H1 (cell line): ENCODE measurements at regions not wholly inside any gene's neighbourhood (a gene's known extent, or its start where the extent isn't known, plus 50 kb on each side); places are given as distances from the start of the nearest gene placed in this dataset.

Source experiments
- CTCF ChIA-PET: fragments of 300-600 bp; sonication (Branson Sonifier 250); formaldehyde crosslinking; loops from one replicate; lab custom pipeline; 2021; ENCODE audit not compliant: partially characterized antibody; lab: Charles Lee
- POLR2A ChIA-PET: fragments of 300-600 bp; sonication (Branson Sonifier 250); formaldehyde crosslinking; loops from one replicate; lab custom pipeline; 2021; ENCODE audit warnings: inconsistent platforms; ENCODE audit not compliant: partially characterized antibody; lab: Charles Lee
- DNase-seq, 2 experiments: peaks; one replicate each; pipeline versions ENCODE4 v3.0.0 to v3.0.0-alpha.2; 2010 to 2022; ENCODE audit warnings: low spot score in 2 of 2, low read depth in 1 of 2, mixed read lengths in 1 of 2
- FAIRE-seq: peaks from 2 replicates; lab custom pipeline; 2011; peaks lifted over from hg19 to GRCh38; lab: Jason Lieb, UNC
- H2AFZ ChIP-seq: 2 replicates; pipeline ENCODE4 v1.8.1; 2012; ENCODE audit warnings: low read length, inconsistent platforms
- H2AK5ac ChIP-seq: 2 replicates; pipeline ENCODE4 v1.6.1; 2013; ENCODE audit warnings: low read depth, low read length
- H2BK120ac ChIP-seq: replicated peaks from 2 replicates; pipeline ENCODE3; 2013; ENCODE audit warnings: low read depth, low read length, inconsistent platforms
- H2BK12ac ChIP-seq: 2 replicates; pipeline ENCODE4 v1.6.1; 2013; ENCODE audit warnings: low read depth, low read length
- H2BK15ac ChIP-seq: 2 replicates; pipeline ENCODE4 v1.6.1; 2013; ENCODE audit warnings: low read length
- H2BK20ac ChIP-seq: 2 replicates; pipeline ENCODE4 v1.6.1; 2013; ENCODE audit warnings: low read length
- H2BK5ac ChIP-seq: 2 replicates; pipeline ENCODE4 v1.6.1; 2013; ENCODE audit warnings: low read depth, low read length
- H3K14ac ChIP-seq: 2 replicates; pipeline ENCODE4 v1.6.1; 2013; ENCODE audit warnings: inconsistent platforms; ENCODE audit not compliant: insufficient read length
- H3K18ac ChIP-seq: 2 replicates; pipeline ENCODE4 v1.6.1; 2013; ENCODE audit warnings: low read length; ENCODE audit errors: extremely low read depth
- H3K23ac ChIP-seq: 2 replicates; pipeline ENCODE4 v1.6.1; 2013; ENCODE audit warnings: inconsistent platforms; ENCODE audit not compliant: insufficient read length
- H3K23me2 ChIP-seq: 2 replicates; pipeline ENCODE4 v1.6.1; 2013; ENCODE audit warnings: low read depth, low read length
- H3K27ac ChIP-seq: 2 replicates; pipeline ENCODE4 v1.6.1; 2011; ENCODE audit warnings: low read depth, low read length, inconsistent platforms
- H3K27me3 ChIP-seq, 4 experiments: replicated peaks in 1 of 4; 1 replicate in 1 of 4; 2 replicates in 3 of 4; pipeline versions ENCODE4 v1.6.1 to v1.8.1; 2011 to 2013; ENCODE audit warnings: low read length in 3 of 4, mild to moderate bottlenecking in 3 of 4, inconsistent platforms in 2 of 4, mixed read lengths in 2 of 4, moderate library complexity in 1 of 4; ENCODE audit not compliant: control insufficient read depth in 3 of 4, insufficient read depth in 3 of 4; ENCODE audit errors: extremely low read depth in 1 of 4
- H3K36me3 ChIP-seq, 4 experiments: 2 replicates each; pipeline versions ENCODE4 v1.6.1 to v1.8.1; 2011 to 2013; ENCODE audit warnings: mild to moderate bottlenecking in 4 of 4, low read length in 3 of 4, moderate library complexity in 2 of 4, control low read depth in 1 of 4, inconsistent platforms in 1 of 4; ENCODE audit not compliant: insufficient read depth in 4 of 4, control insufficient read depth in 2 of 4
- H3K4ac ChIP-seq: replicated peaks from 2 replicates; pipeline ENCODE3; 2013; ENCODE audit warnings: low read length, low read depth, mixed read lengths, inconsistent platforms; ENCODE audit not compliant: insufficient read length
- H3K4me1 ChIP-seq, 4 experiments: replicated peaks in 1 of 4; 1 replicate in 1 of 4; 2 replicates in 3 of 4; pipeline versions ENCODE4 v1.6.1 to v1.8.1; 2011 to 2013; ENCODE audit warnings: low read length in 3 of 4, inconsistent platforms in 2 of 4, mixed read lengths in 1 of 4; ENCODE audit not compliant: insufficient read depth in 4 of 4, control insufficient read depth in 3 of 4
- H3K4me2 ChIP-seq, 2 experiments: 2 replicates each; pipeline versions ENCODE4 v1.6.1 to v1.8.1; 2011 to 2013; ENCODE audit warnings: low read depth in 2 of 2, low read length in 2 of 2, control low read depth in 1 of 2, inconsistent platforms in 1 of 2, mild to moderate bottlenecking in 1 of 2; ENCODE audit not compliant: insufficient read depth in 1 of 2
- H3K4me3 ChIP-seq, 4 experiments: fragments of 200-600, 300-600 bp in 1 of 4; sonication (generic), shearing (Covaris generic), sonication (Bioruptor Twin) in 1 of 4; 2 replicates each; pipeline versions ENCODE4 v1.5.1 to v1.8.1; 2011 to 2016; ENCODE audit warnings: low read length in 4 of 4, low read depth in 3 of 4, control low read depth in 2 of 4, inconsistent platforms in 2 of 4, mild to moderate bottlenecking in 2 of 4, mixed read lengths in 1 of 4, moderate library complexity in 1 of 4; ENCODE audit not compliant: insufficient read depth in 2 of 4; ENCODE audit errors: extremely low read depth in 1 of 4
- H3K56ac ChIP-seq: replicated peaks from 2 replicates; pipeline ENCODE3; 2013; ENCODE audit warnings: low read depth, mild to moderate bottlenecking, mixed read lengths, low read length, inconsistent platforms; ENCODE audit not compliant: insufficient read length
- H3K79me1 ChIP-seq: 2 replicates; pipeline ENCODE4 v1.6.1; 2013; ENCODE audit warnings: low read depth, low read length, control low read depth
- H3K79me2 ChIP-seq, 2 experiments: 2 replicates each; pipeline versions ENCODE4 v1.6.1 to v1.8.1; 2012 to 2013; ENCODE audit warnings: low read length in 2 of 2, mild to moderate bottlenecking in 2 of 2, inconsistent platforms in 1 of 2; ENCODE audit not compliant: insufficient read depth in 2 of 2, control insufficient read depth in 1 of 2
- H3K9ac ChIP-seq, 4 experiments: replicated peaks in 1 of 4; 1 replicate in 1 of 4; 2 replicates in 3 of 4; pipeline versions ENCODE4 v1.6.1 to v1.8.1; 2011 to 2013; ENCODE audit warnings: low read depth in 3 of 4, low read length in 3 of 4, control low read depth in 2 of 4, mild to moderate bottlenecking in 2 of 4, moderate library complexity in 2 of 4, inconsistent platforms in 1 of 4; ENCODE audit errors: extremely low read depth in 1 of 4
- H3K9me3 ChIP-seq, 2 experiments: 2 replicates each; pipeline versions ENCODE4 v1.6.1 to v1.8.1; 2012 to 2013; ENCODE audit warnings: mild to moderate bottlenecking in 2 of 2, moderate library complexity in 2 of 2, control low read depth in 1 of 2, inconsistent platforms in 1 of 2, low read depth in 1 of 2, low read length in 1 of 2, mixed read lengths in 1 of 2; ENCODE audit not compliant: insufficient read depth in 2 of 2
- H4K20me1 ChIP-seq, 2 experiments: replicated peaks in 1 of 2; 2 replicates each; pipeline versions ENCODE3 to v1.8.1; 2011 to 2013; ENCODE audit warnings: inconsistent platforms in 2 of 2, low read length in 2 of 2, mild to moderate bottlenecking in 1 of 2; ENCODE audit not compliant: insufficient read depth in 2 of 2, control insufficient read depth in 1 of 2
- H4K5ac ChIP-seq: 2 replicates; pipeline ENCODE4 v1.6.1; 2013; ENCODE audit warnings: low read length, low read depth, mixed read lengths, inconsistent platforms; ENCODE audit not compliant: insufficient read length
- H4K8ac ChIP-seq: 2 replicates; pipeline ENCODE4 v1.8.0; 2013; ENCODE audit warnings: mild to moderate bottlenecking, moderate library complexity, low read length, inconsistent platforms; ENCODE audit not compliant: insufficient read depth; ENCODE audit errors: extremely low read depth
- H4K91ac ChIP-seq: replicated peaks from 2 replicates; pipeline ENCODE3; 2013; ENCODE audit warnings: low read length, mixed read lengths, inconsistent platforms; ENCODE audit not compliant: insufficient read length
- CHD2 ChIP-seq: IDR thresholded peaks from 2 replicates; pipeline ENCODE4 v1.6.1; 2012; ENCODE audit warnings: low read length, improper control_type of control experiment
- HDAC6 ChIP-seq: IDR thresholded peaks from one replicate; pipeline ENCODE4 v1.7.1; 2012; ENCODE audit warnings: low read depth, mild to moderate bottlenecking, inconsistent platforms, low read length, moderate library complexity
- TCF12 ChIP-seq: IDR thresholded peaks from 2 replicates; pipeline ENCODE4 v1.6.1; 2011; ENCODE audit warnings: low read depth, mild to moderate bottlenecking, low read length
- WGBS, 2 experiments: shearing (Covaris generic) in 1 of 2; methylation state at CpG; one replicate each; pipeline versions ENCODE4 v1.1.6 to v1.1.7; 2013 to 2015; ENCODE audit warnings: low lambda C conversion rate in 2 of 2, mixed read lengths in 2 of 2, inconsistent platforms in 1 of 2, low coverage in 1 of 2, missing lambda C conversion rate in 1 of 2; ENCODE audit not compliant: insufficient replicate concordance in 2 of 2, insufficient coverage in 1 of 2, insufficient read length in 1 of 2; ENCODE audit errors: extremely low coverage in 1 of 2, missing lambda C conversion rate in 1 of 2; 5-methylcytosine and 5-hydroxymethylcytosine counted together
- TF ChIP-seq, protein P1 (sequence below): IDR thresholded peaks from 2 replicates; pipeline ENCODE4 v1.6.1; 2012; ENCODE audit warnings: inconsistent platforms

GRCh38 chr13:106852436-106852835 is 284.5 kb upstream of the ARGLU1 start:
- no peak overlapping the region for H3K18ac ChIP-seq
- H3K14ac ChIP-seq, result no peak overlapping the region
- no peak overlapping the region for H2BK12ac ChIP-seq
- no peaks in the 10 kb centered on the region for H3K23me2 ChIP-seq
- 89% methylated on average over 8 of the region's 8 CpGs; no CpG with 5 or more reads in 1 of the 2 experiments for WGBS, 2 experiments
- H3K27me3 ChIP-seq, result no peaks in the 10 kb centered on the region
- H2BK5ac ChIP-seq, result no peak overlapping the region
- H2BK120ac ChIP-seq, result no peak overlapping the region
- no peak overlapping the region for H3K4ac ChIP-seq
- no peaks in the 10 kb centered on the region for H3K79me2 ChIP-seq
- POLR2A ChIA-PET, result interaction anchor here (0.6 kb wide), 1 partner anchor 22 kb away, joined by 3 read pairs; no protein-coding TSS in a partner anchor
- H3K4me1 ChIP-seq, result peaks cover 0 to 3% (median 0%) of the 10 kb centered on the region in 4 experiments; a peak in 1 of 7 replicates
- no peak overlapping the region for H2AK5ac ChIP-seq
- H3K23ac ChIP-seq, result no peak overlapping the region
- H3K79me1 ChIP-seq, result no peaks in the 10 kb centered on the region
- H3K27ac ChIP-seq, result no peak overlapping the region
- no peak overlapping the region for H4K8ac ChIP-seq
- H3K36me3 ChIP-seq, result no peaks in the 10 kb centered on the region
- no peak overlapping the region for H3K56ac ChIP-seq
- no peak overlapping the region for H3K4me2 ChIP-seq
- no peak overlapping the region for H2BK20ac ChIP-seq
- no peak overlapping the region for H2BK15ac ChIP-seq
- H2AFZ ChIP-seq, result no peak overlapping the region
- no peak overlapping the region for H3K9ac ChIP-seq
- no peak for FAIRE-seq
- DNase-seq, result no peak
- no peak overlapping the region for H4K91ac ChIP-seq
- CTCF ChIA-PET, result no interaction called here
- H4K5ac ChIP-seq, result no peak overlapping the region
- H3K4me3 ChIP-seq, result no peak overlapping the region
- H4K20me1 ChIP-seq, result no peaks in the 10 kb centered on the region
- H3K9me3 ChIP-seq, result no peaks in the 10 kb centered on the region
- TF ChIP-seq TCF12 (no peak), HDAC6 (no peak), CHD2 (no peak)
- TF ChIP-seq, protein P1, sequence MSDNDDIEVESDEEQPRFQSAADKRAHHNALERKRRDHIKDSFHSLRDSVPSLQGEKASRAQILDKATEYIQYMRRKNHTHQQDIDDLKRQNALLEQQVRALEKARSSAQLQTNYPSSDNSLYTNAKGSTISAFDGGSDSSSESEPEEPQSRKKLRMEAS, result no peak
